Mammary epithelial cell (primary cell): ENCODE measurements at regions not wholly inside any gene's neighbourhood (a gene's known extent, or its start where the extent isn't known, plus 50 kb on each side); places are given as distances from the start of the nearest gene placed in this dataset.

Experiments
- EZH2 ChIP-seq: IDR thresholded peaks from 2 replicates; pipeline ENCODE4 v1.6.1; 2012; ENCODE audit warnings: low read length, inconsistent platforms, borderline replicate concordance
- TF ChIP-seq, protein P1 (sequence below), 2 donors: IDR thresholded peaks in 1 of 2; conservative IDR thresholded peaks in 1 of 2; 2 replicates each; pipeline ENCODE4 v1.5.1; 2011 to 2012; ENCODE audit warnings: inconsistent platforms in 2 of 2, low read length in 2 of 2, mild to moderate bottlenecking in 2 of 2, control low read depth in 1 of 2, low read depth in 1 of 2; ENCODE audit not compliant: insufficient read depth in 1 of 2; ENCODE audit errors: extremely low read depth in 1 of 2

DNA sequence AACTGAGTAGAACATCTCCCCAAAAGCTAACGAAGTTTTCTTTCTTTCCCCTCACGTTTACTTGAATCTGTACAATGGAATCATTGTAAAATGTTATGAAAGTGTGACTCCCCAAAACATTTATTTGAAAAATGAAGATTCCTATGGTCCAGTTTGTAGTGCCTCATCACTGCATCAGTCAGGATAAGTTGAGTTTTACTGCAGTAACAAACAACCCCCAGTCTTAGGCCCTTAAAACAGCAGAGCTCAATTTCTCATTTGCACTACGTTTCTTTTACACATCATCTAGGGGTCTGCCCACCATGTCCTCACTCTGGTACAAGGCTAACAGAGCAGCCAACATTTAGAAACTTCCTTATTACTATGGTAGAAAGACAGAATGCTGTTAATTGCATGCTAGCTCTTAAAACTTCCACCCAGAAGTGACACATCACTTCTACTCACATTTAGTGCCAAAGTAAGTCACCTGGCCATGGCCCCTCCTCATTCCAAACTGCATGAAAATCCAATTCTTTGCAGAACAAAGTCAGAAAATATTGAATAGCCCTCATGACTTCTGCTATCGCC lies 546.4 kb downstream of the MED13L start:
- TF ChIP-seq, protein P1, sequence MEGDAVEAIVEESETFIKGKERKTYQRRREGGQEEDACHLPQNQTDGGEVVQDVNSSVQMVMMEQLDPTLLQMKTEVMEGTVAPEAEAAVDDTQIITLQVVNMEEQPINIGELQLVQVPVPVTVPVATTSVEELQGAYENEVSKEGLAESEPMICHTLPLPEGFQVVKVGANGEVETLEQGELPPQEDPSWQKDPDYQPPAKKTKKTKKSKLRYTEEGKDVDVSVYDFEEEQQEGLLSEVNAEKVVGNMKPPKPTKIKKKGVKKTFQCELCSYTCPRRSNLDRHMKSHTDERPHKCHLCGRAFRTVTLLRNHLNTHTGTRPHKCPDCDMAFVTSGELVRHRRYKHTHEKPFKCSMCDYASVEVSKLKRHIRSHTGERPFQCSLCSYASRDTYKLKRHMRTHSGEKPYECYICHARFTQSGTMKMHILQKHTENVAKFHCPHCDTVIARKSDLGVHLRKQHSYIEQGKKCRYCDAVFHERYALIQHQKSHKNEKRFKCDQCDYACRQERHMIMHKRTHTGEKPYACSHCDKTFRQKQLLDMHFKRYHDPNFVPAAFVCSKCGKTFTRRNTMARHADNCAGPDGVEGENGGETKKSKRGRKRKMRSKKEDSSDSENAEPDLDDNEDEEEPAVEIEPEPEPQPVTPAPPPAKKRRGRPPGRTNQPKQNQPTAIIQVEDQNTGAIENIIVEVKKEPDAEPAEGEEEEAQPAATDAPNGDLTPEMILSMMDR (conservative IDR thresholded peaks at IDR 0.05 in 1 of 2, IDR thresholded peaks at IDR 0.05 in 1 of 2; ENCODE audit: extremely low read depth in 1 of 2, insufficient read depth in 1 of 2, low read depth in 1 of 2, low read length in 2 of 2): no peak
- TF ChIP-seq EZH2: no peak
